Prostate gland (tissue), 2 donors: ENCODE measurements at regions not wholly inside any gene's neighbourhood (a gene's known extent, or its start where the extent isn't known, plus 50 kb on each side); places are given as distances from the start of the nearest gene placed in this dataset.
"Not testable (repeated sequence)": the region's sequence is repeated elsewhere in the genome, so short reads cannot be mapped to it uniquely, and the experiment has no call there.

ENCODE experiments used
- POLR2A ChIP-seq: fragments of 450-650 bp; IDR thresholded peaks from one replicate; pipeline ENCODE4 v1.6.1; 2016; ENCODE audit warnings: antibody characterized with exemption, mild to moderate bottlenecking
- TF ChIP-seq, protein P1 (sequence below), 4 experiments: fragments of 200-600 bp in 2 of 4; fragments of 450-650 bp in 2 of 4; sonication (generic) in 2 of 4; IDR thresholded peaks; 1 replicate in 3 of 4; 2 replicates in 1 of 4; pipeline ENCODE4 v1.5.1; 2016 to 2019; ENCODE audit warnings: antibody characterized with exemption in 4 of 4, mild to moderate bottlenecking in 2 of 4, moderate library complexity in 2 of 4

GRCh38 chr6:8802397-8802796 is 367.1 kb upstream of the SLC35B3 start:
- TF ChIP-seq, protein P1, sequence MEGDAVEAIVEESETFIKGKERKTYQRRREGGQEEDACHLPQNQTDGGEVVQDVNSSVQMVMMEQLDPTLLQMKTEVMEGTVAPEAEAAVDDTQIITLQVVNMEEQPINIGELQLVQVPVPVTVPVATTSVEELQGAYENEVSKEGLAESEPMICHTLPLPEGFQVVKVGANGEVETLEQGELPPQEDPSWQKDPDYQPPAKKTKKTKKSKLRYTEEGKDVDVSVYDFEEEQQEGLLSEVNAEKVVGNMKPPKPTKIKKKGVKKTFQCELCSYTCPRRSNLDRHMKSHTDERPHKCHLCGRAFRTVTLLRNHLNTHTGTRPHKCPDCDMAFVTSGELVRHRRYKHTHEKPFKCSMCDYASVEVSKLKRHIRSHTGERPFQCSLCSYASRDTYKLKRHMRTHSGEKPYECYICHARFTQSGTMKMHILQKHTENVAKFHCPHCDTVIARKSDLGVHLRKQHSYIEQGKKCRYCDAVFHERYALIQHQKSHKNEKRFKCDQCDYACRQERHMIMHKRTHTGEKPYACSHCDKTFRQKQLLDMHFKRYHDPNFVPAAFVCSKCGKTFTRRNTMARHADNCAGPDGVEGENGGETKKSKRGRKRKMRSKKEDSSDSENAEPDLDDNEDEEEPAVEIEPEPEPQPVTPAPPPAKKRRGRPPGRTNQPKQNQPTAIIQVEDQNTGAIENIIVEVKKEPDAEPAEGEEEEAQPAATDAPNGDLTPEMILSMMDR (IDR thresholded peaks at IDR 0.05), result not testable (repeated sequence)
- TF ChIP-seq POLR2A, result not testable (repeated sequence)
